HG02870 (cell line): ENCODE measurements at regions not wholly inside any gene's neighbourhood (a gene's known extent, or its start where the extent isn't known, plus 50 kb on each side); places are given as distances from the start of the nearest gene placed in this dataset.
"Not testable (repeated sequence)": the region's sequence is repeated elsewhere in the genome, so short reads cannot be mapped to it uniquely, and the experiment has no call there.

Experiments used
- ATAC-seq: cut with Tn5 transposase; IDR thresholded peaks from one replicate; pipeline ENCODE4 v1.9.1; 2021; ENCODE audit warnings: mild to moderate bottlenecking, moderate library complexity; ENCODE audit not compliant: unreplicated experiment

DNA sequence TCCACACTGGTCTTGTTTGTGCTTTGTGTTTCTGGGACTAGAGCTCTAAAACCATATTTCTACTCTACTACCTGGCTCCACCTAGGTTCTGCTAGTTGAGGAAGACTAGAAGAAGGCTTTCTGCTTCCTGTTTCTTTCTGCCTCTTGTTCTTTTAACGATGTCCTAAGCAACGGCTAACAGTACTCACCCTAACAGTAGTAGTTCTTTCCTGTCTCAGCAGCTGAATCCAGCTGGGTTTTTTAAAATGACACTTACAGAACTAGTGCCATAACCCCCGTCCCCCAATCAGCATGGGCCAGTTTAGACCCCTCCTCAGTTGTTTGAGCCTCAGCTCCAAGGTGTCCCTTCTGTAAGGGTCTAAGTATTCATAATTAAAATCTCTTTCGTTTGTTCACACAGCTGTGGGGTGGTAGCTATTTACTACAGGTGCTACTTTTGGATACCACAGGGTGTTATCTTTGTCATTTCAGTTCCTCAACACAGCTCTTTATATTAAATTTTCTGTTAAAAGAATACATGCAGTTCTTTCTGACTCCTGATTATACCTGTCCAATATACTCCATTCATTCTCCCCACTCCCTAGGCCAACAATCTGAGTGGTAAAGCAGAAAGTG is 790.2 kb downstream of the DHX35 start:
- ATAC-seq: no peak

DNA sequence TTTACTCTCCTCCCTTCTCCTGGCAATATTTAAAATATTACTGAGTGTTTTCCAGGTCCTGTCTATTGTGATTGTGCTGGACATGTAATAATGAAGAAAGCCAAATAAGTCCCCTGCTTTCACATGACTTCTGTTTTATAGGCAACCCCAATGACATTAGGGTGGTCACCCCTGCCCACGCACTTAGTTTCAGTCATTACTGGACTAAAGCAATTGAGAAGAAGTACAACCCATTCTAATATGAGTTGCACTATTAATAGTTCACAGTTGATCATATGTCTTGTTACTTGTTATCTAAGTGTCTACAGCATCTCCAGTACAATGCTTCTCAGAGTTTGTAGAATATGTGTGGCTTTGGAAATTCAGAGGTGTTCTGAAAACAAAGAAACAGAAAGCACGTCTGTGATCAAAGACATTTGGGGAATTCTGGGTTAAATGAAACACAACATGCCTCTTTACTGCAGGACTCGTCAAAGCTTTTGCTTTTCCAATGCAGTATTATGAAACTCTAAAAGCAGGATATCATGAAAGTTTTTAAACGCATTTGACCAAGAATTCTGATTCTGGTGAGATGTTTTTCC is 789.5 kb downstream of the DHX35 start:
- ATAC-seq: no peak

DNA sequence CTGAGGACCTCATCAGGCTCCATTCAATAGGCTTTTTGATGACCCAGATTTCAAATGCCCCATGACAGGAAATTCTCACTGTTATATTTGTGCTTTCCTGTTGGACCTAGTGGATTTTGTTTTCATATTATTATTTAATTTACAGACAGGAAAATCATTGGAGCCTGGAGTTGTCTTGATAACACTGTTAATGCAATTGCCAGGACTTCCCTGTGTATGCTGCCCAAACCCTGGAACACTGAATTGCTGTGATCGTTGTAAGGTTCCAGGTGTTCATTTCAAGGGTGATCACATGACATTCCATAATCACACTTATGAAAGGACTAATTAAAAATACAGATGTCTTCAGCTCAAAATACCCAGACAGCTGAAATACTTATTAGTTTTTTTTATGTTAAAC is 783.2 kb downstream of the DHX35 start:
- no peak for ATAC-seq

DNA sequence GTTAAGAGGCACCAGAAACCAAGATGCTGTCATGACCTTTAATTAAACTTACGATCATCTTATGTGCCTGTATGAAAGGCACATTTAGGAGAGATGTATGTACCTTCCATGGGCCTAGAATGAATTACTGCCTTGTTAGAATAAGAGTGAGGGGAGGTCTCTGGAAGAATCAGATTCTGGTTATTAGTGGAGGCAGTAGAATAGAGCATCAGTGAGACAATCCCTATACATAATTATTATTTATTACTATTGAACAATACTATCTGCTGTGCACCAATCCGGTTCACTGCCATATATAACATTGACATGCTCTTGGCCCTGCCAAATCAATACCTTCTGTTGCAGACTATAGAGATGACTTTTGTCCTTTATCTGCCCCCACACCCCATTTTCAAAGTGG is 776.5 kb downstream of the DHX35 start:
- no peak for ATAC-seq

DNA sequence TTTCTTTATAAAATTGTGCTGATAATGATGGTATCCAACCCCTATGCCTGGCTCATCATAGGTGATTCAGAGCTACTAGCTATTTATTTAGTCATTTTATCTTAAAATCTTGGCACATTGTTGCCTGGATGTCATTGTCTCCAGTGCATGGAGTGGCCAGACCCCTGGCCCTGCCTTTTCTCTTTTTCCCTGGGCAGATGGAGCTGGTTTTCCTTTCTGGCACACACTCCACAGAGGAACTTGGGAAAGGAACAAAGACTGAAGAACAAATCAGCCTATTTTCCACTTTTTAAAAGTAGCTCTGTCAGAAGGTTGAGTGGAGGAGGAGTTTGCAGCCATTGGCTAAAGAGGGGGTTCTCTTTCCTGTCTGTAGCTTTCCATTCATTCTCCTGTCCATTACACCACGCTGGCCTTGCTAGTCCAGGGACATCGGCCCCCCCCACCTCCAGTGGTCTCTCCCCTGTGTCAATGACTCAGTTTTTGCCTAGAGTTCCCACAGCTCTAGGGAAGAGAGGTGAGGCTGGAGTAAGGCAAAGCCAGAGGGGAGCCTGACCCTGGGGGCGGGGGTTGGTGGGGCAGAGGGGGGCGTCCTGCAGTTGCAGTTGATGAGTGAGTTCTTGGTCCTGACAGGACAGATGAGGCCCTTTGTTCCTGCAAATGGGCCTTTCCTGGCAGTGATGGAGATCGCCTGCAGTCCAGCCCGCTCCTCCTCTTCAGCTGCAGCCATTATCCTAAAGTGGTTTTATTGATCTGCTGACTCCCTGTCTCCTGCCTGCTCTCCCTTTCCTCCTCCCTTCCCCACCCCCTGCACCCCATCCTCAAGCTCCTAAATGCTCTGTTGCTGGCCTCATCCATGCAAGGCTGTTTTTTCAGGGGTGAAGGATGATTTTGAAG is 774.5 kb downstream of the DHX35 start:
- ATAC-seq: no peak

- ATAC-seq: not testable (repeated sequence)
Observed at GRCh38 chr20:39725513-39725912, 763.4 kb downstream of the DHX35 start.

GRCh38 chr20:39719293-39719692 is 757.1 kb downstream of the DHX35 start:
- no peak for ATAC-seq

DNA sequence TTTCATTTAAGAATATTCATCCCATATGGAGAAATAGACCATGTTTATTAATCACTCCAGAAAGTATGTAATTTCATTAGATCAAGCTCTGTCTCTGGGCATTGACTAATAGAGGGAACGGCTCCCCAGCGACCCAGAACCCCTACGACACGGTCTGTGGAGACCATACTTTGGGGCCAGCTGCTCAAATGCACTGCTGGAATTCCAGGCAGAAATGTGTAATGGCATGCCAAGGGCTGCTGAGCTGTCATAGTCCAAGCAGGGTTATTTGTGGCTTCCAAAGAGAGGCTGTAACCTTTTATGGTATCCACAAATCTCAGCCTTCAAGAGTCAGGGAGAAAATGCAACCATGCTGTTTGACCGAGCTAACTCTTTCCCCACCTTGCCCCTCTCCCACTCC is 755.8 kb downstream of the DHX35 start:
- ATAC-seq: no peak

- ATAC-seq: no peak
Observed at GRCh38 chr20:39716796-39717341, 754.7 kb downstream of the DHX35 start.

- no peak for ATAC-seq
Observed at GRCh38 chr20:39713076-39713840, 751.1 kb downstream of the DHX35 start.

GRCh38 chr20:39706184-39706663 is 744.1 kb downstream of the DHX35 start:
- no peak for ATAC-seq

DNA sequence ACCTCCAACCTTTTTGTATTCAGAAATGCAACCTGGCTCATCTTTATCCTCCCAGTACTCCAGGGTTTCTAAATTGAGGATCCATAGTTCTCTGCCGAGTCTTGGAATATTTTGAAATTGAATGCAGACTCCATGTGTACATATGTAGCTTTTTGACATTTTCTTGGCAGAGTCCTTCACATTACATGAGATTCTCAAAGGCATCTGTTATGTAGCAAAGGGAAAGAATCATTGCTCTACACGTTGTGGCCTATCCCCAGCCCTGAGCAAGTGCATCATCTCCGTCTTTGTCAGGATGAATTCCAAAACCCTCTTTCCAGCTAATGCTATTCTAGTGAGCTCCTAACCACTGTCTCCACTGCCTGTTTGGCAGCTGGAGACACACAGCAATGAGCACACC is 742.9 kb downstream of the DHX35 start:
- ATAC-seq: no peak

DNA sequence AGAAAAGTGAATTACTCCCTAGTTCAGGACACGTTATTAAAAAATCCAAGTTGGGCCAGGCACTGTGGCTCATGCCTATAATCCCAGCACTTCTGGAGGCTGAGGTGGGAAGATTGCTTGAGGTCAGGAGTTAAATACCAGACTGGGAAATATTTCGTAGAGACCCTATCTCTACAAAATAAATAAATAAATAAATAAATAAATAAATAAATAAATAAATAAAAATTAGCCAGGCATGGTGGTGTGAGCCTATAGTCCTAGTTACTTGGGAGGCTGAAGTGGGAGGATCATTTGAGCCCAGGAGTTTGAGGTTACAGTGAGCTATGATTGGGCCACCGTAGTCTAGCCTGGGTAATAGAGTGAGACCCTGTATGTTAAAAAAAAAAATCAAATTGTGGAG is 741.2 kb downstream of the DHX35 start:
- ATAC-seq: not testable (repeated sequence)

- ATAC-seq: no peak
Observed at GRCh38 chr20:39702701-39703349, 740.7 kb downstream of the DHX35 start.

- ATAC-seq: no peak
Observed at GRCh38 chr20:39700528-39700927, 738.4 kb downstream of the DHX35 start.

DNA sequence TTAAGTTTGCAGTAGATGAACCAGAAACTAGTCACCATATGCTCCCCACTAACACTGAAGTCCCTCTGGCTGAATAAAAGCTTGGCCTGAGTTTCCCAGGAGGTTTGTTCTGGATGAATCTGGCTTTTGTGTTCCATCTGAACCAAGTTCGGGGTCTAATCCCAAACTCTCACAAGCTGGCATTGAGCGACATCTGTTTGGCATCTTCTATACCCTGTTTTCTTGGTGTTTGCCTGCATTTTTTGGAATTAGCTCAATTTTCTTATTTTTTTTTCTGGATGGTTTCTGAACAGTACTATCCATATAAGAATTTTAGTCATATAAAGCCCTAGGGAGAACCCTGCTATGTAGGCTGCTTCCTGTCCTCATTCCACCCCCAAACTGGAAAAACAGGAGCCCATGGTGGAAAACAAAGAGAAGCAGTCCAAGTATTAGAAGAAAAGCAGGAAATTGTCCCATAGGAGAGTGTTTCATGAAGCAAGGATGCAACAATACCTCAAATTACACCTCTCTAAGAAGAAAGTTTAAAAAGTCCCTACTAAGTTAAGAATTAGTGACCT is 737.1 kb downstream of the DHX35 start:
- no peak for ATAC-seq

- ATAC-seq: no peak
Observed at GRCh38 chr20:39698752-39699151, 736.6 kb downstream of the DHX35 start.

DNA sequence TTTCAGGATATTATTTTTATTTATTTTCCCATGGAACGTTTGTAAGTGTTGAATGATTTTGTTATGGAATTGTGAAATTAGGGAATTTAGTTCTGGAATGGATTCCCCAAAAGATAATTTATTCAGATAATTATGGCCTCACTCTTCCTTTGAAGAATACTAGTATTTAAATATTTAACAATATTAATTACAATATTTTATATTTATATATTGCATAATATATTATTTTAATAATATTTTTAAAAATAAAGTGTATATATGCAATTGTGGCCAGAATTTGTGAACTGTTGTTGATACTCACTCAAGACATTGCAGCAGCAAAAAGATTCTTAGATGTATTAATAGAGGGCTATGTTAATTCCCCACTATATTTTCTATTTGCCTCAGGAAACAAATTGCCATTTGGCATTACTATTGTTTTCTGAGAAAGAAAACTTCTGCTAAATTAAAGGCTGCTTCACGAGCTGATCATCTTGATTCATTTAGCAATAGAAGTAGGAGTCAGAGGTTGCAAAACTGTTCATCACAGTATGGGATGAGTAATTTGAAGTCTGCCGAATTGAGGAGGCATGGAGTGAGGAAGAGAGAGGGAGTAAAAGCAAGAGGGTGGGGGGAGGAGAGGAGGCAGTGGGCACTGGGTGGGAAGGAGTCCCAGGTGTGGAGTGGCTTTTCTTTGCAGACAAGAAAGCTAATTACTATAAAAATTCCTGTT is 729.2 kb downstream of the DHX35 start:
- no peak for ATAC-seq

DNA sequence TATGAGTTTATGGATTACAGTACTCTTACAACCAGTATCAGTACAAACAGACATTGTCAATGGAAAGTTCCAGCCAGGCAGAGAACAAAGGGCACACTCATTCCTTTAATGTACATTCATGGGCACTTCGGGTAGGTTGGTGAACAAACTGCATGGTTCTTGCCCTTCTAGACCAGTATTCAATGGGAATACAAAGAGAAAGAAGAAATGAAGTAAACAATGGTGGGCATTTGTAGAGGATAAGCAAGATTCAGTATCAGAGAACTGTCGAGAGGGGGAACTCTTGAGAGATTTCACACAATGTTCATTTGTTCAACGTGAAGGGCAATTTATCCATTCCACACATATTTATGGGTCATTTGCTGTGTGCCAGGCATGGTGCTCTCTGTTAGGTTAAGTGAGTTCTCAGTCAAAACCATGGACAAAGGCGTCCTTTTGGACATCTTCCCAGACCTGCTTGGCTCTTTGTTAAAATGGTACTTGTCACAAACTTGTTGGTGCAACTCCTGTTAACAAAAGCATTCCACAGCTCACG is 714.8 kb downstream of the DHX35 start:
- no peak for ATAC-seq
